ENCODE measurements at regions not wholly inside any gene's neighbourhood (a gene's known extent, or its start where the extent isn't known, plus 50 kb on each side); places are given as distances from the start of the nearest gene placed in this dataset.

GRCh38 chr17:6233856-6234255 is 163.7 kb downstream of the WSCD1 start:
- in situ Hi-C loops (cut with MboI; ENCODE audit: low sequenced_read_pairs), result no loop called here
- no peaks in the 10 kb centered on the region for H3K4me1 ChIP-seq (ENCODE audit: control insufficient read depth, insufficient read depth, low read length)

More at GRCh38 chr17:6233856-6234255, 163.7 kb downstream of the WSCD1 start:
- no peak overlapping the region for H2AFZ ChIP-seq (replicated peaks; ENCODE audit: low read length, poor library complexity)
- H4K8ac ChIP-seq (ENCODE audit: low read depth in 2 of 2, low read length in 2 of 2), result no peak overlapping the region
- H2AK5ac ChIP-seq (ENCODE audit: low read depth, low read length), result no peak overlapping the region
- peaks cover 4% of the 10 kb centered on the region; the same call in 1 of the 2 replicates for H3K9me3 ChIP-seq (ENCODE audit: control insufficient read depth, insufficient read depth, low read length)
- no TSS peak for BruUV-seq (replicated peaks)
- H3K36me3 ChIP-seq (ENCODE audit: control insufficient read depth, insufficient read depth, low read length), result no peaks in the 10 kb centered on the region
- no peak overlapping the region for H4K5ac ChIP-seq (ENCODE audit: low read depth, low read length)
- no peak overlapping the region for H3K4ac ChIP-seq (ENCODE audit: low read depth, low read length)
- H2BK120ac ChIP-seq (ENCODE audit: low read depth, low read length), result no peak overlapping the region
- ChIA-PET CTCF (interaction anchor here (0.7 kb wide), 1 partner anchor 107 kb away, joined by 3 read pairs; no protein-coding TSS in a partner anchor), POLR2A (ENCODE audit: unreplicated experiment) (no interaction called here)
- no peak overlapping the region for H2BK5ac ChIP-seq (ENCODE audit: low read depth, low read length, poor library complexity, severe bottlenecking)
- no peak overlapping the region for H3K14ac ChIP-seq (replicated peaks; ENCODE audit: low read depth, low read length)
- no peaks in the 10 kb centered on the region for H4K20me1 ChIP-seq (ENCODE audit: insufficient read depth, low read length)
- no peak overlapping the region for H3K9ac ChIP-seq (ENCODE audit: low read depth, low read length)
- H3K79me1 ChIP-seq (ENCODE audit: low read depth in 1 of 2, low read length in 2 of 2), result no peaks in the 10 kb centered on the region
- H3K23ac ChIP-seq (ENCODE audit: low read depth, low read length), result no peak overlapping the region
- no peak overlapping the region for H2AK9ac ChIP-seq (replicated peaks; ENCODE audit: low read depth, low read length, poor library complexity)
- no peak overlapping the region for H3K4me3 ChIP-seq (ENCODE audit: insufficient read depth, low read depth, low read length)
- no peak overlapping the region for H3K56ac ChIP-seq (ENCODE audit: extremely low read depth, insufficient read depth, low read length)
- dilution Hi-C loops (cut with HindIII; ENCODE audit: low sequenced_read_pairs, unreplicated experiment) (no loop called here), intact Hi-C loops (cut with micrococcal nuclease) (no loop called here)
- H3K18ac ChIP-seq (ENCODE audit: low read depth, low read length), result no peak overlapping the region
- TF ChIP-seq RAD21 (IDR thresholded peaks at IDR 0.05; ENCODE audit: low read length) (no peak), POLR2A (IDR thresholded peaks at IDR 0.05; ENCODE audit: low read depth, low read length) (no peak), CEBPB (IDR thresholded peaks at IDR 0.05; ENCODE audit: low read depth, low read length) (no peak), CTCF (conservative IDR thresholded peaks at IDR 0.05; ENCODE audit: low read depth, low read length) (no peak), USF2 (IDR thresholded peaks at IDR 0.05; ENCODE audit: low read depth, low read length) (no peak)
- WGBS, 2 experiments (ENCODE audit: extremely low coverage in 2 of 2, insufficient read length in 1 of 2), result no CpG with 5 or more reads among the region's 3 CpGs
- H2BK20ac ChIP-seq (ENCODE audit: low read depth, low read length), result no peak overlapping the region
- DNase-seq, result no peak
- H3K27me3 ChIP-seq (ENCODE audit: control insufficient read depth, insufficient read depth, low read length), result no peaks in the 10 kb centered on the region
- ATAC-seq (ENCODE audit: low read depth), result no peak
- no peaks in the 10 kb centered on the region for H3K9me1 ChIP-seq (ENCODE audit: insufficient read depth, low read length)
- no peak overlapping the region for H2BK15ac ChIP-seq (ENCODE audit: low read depth, low read length)
- no peak overlapping the region for H3K4me2 ChIP-seq (ENCODE audit: low read depth, low read length)
- no peak overlapping the region for H4K91ac ChIP-seq (ENCODE audit: insufficient read depth, low read depth, low read length)
- H3K27ac ChIP-seq (ENCODE audit: insufficient read depth, low read length), result no peak overlapping the region

All from IMR-90 (cell line).